ENCODE measurements at regions not wholly inside any gene's neighbourhood (a gene's known extent, or its start where the extent isn't known, plus 50 kb on each side); places are given as distances from the start of the nearest gene placed in this dataset.
A peak's percentile ranks its signal among the peaks of the same experiment; 100 is the strongest.

- no peak overlapping the region for H3K4me3 ChIP-seq (ENCODE audit: low read length)
- no peak for TF ChIP-seq CTCF (conservative IDR thresholded peaks at IDR 0.05; ENCODE audit: low read depth, low read length)
- DNase-seq (ENCODE audit: low read depth) = no peak
These were observed 308.8 kb upstream of the SYT1 start for GRCh38 chr12:78555802-78556201.

- DNase-seq (ENCODE audit: low read depth) = no peak
- no peak for TF ChIP-seq CTCF (conservative IDR thresholded peaks at IDR 0.05; ENCODE audit: low read depth, low read length)
- H3K4me3 ChIP-seq (ENCODE audit: low read length) = no peak overlapping the region
These were observed 307.9 kb upstream of the SYT1 start for GRCh38 chr12:78556651-78557050.

DNA sequence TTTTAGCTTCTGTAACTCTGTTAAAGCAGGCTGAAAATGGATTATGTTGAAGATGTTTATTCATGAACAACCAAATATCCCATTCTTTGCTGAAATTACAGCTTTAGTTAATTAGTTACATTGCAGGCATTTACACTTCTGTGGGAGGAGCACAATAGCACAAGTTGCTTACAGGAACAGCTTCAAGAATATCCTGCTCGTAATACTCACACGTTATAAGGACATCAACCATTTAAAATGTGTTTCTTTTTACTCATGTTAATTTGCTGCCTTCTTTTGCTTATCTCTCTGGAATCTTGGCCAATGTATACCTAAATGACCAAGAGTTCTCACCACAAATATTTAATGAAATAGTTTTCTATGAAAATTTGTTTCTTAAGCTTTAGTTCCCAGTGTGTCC lies 305.2 kb upstream of the SYT1 start:
- DNase-seq (ENCODE audit: low read depth) = no peak
- H3K4me3 ChIP-seq (ENCODE audit: low read length) = no peak overlapping the region
- no peak for TF ChIP-seq CTCF (conservative IDR thresholded peaks at IDR 0.05; ENCODE audit: low read depth, low read length)

GRCh38 chr12:78559886-78560285 lies 304.7 kb upstream of the SYT1 start:
- H3K4me3 ChIP-seq (ENCODE audit: low read length) = no peak overlapping the region
- no peak for TF ChIP-seq CTCF (conservative IDR thresholded peaks at IDR 0.05; ENCODE audit: low read depth, low read length)
- no peak for DNase-seq (ENCODE audit: low read depth)

- DNase-seq (ENCODE audit: low read depth) = no peak
- no peak for TF ChIP-seq CTCF (conservative IDR thresholded peaks at IDR 0.05; ENCODE audit: low read depth, low read length)
- no peak overlapping the region for H3K4me3 ChIP-seq (ENCODE audit: low read length)
These were observed 303.9 kb upstream of the SYT1 start for GRCh38 chr12:78560633-78561032.

GRCh38 chr12:78562368-78563205 lies 302.0 kb upstream of the SYT1 start:
- DNase-seq (ENCODE audit: low read depth) = no peak
- H3K4me3 ChIP-seq (ENCODE audit: low read length) = no peak overlapping the region
- TF ChIP-seq CTCF (conservative IDR thresholded peaks at IDR 0.05; ENCODE audit: low read depth, low read length) = peak; percentile 38

DNA sequence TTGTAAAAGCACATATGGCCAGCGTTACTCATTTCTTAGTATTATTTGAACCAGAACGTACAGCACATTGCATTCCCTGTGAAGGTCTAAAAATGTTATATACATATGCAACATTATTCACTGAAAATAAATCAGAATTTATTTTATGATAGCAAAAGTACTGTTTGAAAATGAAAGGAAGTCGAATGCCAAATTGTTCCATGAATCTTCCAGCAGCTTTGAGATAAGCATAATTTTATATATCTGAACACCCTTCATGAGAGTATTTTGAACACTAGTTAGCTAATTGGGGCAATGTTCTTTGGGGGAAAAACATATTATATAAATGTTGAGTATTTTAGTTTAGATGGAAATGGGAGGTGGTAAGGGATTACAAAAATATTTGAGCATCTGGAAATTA lies 300.7 kb upstream of the SYT1 start:
- no peak for TF ChIP-seq CTCF (conservative IDR thresholded peaks at IDR 0.05; ENCODE audit: low read depth, low read length)
- H3K4me3 ChIP-seq (ENCODE audit: low read length) = no peak overlapping the region
- DNase-seq (ENCODE audit: low read depth) = no peak
